MCF 10A (cell line): ENCODE measurements at regions not wholly inside any gene's neighbourhood (a gene's known extent, or its start where the extent isn't known, plus 50 kb on each side); places are given as distances from the start of the nearest gene placed in this dataset.

Experiments used
- BruUV-seq: library from RNA; stranded (reverse); fragments of 400-500 nt; replicated peaks from 2 replicates; lab custom pipeline; 2021; lab: Mats Ljungman, UMichigan
- CTCF ChIA-PET: fragments of 300-600 bp; sonication (Branson Sonifier 250); formaldehyde crosslinking; extraction: SDS; loops from one replicate; lab custom pipeline; 2021; ENCODE audit warnings: antibody characterized with exemption, inconsistent platforms; lab: Yijun Ruan, JAX
- POLR2A ChIA-PET: fragments of 300-600, 350-650 bp; sonication (Branson Sonifier 250); formaldehyde crosslinking; extraction: SDS; loops from one replicate; lab custom pipeline; 2020; ENCODE audit warnings: antibody characterized with exemption, inconsistent platforms; lab: Yijun Ruan, JAX
- DNase-seq: peaks from one replicate; pipeline ENCODE4 v3.0.0-alpha.2; 2018; ENCODE audit not compliant: unreplicated experiment
- H3K27ac Mint-ChIP-seq: one replicate; pipeline ENCODE4 v1.8.0; 2022; ENCODE audit warnings: mild to moderate bottlenecking, low read depth, mixed read lengths; ENCODE audit not compliant: unreplicated experiment
- H3K27me3 Mint-ChIP-seq: one replicate; pipeline ENCODE4 v1.8.0; 2022; ENCODE audit warnings: mixed read lengths; ENCODE audit not compliant: insufficient read depth, unreplicated experiment
- H3K36me3 Mint-ChIP-seq: one replicate; pipeline ENCODE4 v1.8.0; 2022; ENCODE audit warnings: mild to moderate bottlenecking, moderate library complexity, mixed read lengths; ENCODE audit not compliant: insufficient read depth, unreplicated experiment
- H3K4me1 Mint-ChIP-seq: one replicate; pipeline ENCODE4 v1.8.0; 2022; ENCODE audit warnings: mixed read lengths; ENCODE audit not compliant: insufficient read depth, unreplicated experiment
- H3K4me3 Mint-ChIP-seq: one replicate; pipeline ENCODE4 v1.8.0; 2022; ENCODE audit warnings: mild to moderate bottlenecking, moderate library complexity, mixed read lengths; ENCODE audit not compliant: unreplicated experiment
- H3K9me3 Mint-ChIP-seq: one replicate; pipeline ENCODE4 v1.8.0; 2022; ENCODE audit warnings: mixed read lengths; ENCODE audit not compliant: unreplicated experiment
- intact Hi-C: fragments of 100-400 bp; cut with micrococcal nuclease; formaldehyde crosslinking; loops from 2 replicates; pipeline ENCODE4 v1.14.1; 2022
- TF ChIP-seq, protein P1 (sequence below): fragments of 200-600 bp; IDR thresholded peaks from one replicate; pipeline ENCODE4 v1.8.0; 2022; ENCODE audit warnings: antibody characterized with exemption, mild to moderate bottlenecking; ENCODE audit not compliant: unreplicated experiment

DNA sequence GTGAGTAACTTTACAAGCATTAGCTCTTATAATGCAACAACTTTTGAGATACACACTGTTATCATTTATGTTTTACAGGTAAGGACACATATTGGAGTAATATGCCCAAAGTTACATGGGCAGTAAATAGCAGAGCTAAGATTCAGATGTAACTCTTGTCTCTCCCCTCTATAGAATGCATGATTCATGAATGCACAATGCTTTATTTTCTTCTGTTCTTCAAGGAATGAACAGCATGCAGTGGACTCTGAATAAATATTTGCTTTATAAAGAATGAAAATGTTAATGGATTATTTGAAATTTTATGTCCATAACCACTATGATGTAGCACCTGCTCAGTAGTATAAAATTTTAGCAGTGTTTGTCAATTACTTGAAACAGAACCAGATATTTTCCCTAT is 629.5 kb downstream of the KCTD16 start:
- intact Hi-C loops: no loop called here
- POLR2A ChIA-PET: interaction anchor here (0.7 kb wide), 1 partner anchor 375 kb away, joined by 3 read pairs; no protein-coding TSS in a partner anchor
- H3K27me3 Mint-ChIP-seq: no peaks in the 10 kb centered on the region
- H3K4me3 Mint-ChIP-seq: no peak overlapping the region
- DNase-seq: no peak
- no peaks in the 10 kb centered on the region for H3K4me1 Mint-ChIP-seq
- no TSS peak for BruUV-seq
- TF ChIP-seq, protein P1, sequence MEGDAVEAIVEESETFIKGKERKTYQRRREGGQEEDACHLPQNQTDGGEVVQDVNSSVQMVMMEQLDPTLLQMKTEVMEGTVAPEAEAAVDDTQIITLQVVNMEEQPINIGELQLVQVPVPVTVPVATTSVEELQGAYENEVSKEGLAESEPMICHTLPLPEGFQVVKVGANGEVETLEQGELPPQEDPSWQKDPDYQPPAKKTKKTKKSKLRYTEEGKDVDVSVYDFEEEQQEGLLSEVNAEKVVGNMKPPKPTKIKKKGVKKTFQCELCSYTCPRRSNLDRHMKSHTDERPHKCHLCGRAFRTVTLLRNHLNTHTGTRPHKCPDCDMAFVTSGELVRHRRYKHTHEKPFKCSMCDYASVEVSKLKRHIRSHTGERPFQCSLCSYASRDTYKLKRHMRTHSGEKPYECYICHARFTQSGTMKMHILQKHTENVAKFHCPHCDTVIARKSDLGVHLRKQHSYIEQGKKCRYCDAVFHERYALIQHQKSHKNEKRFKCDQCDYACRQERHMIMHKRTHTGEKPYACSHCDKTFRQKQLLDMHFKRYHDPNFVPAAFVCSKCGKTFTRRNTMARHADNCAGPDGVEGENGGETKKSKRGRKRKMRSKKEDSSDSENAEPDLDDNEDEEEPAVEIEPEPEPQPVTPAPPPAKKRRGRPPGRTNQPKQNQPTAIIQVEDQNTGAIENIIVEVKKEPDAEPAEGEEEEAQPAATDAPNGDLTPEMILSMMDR: no peak
- H3K36me3 Mint-ChIP-seq: no peaks in the 10 kb centered on the region
- H3K27ac Mint-ChIP-seq: no peak overlapping the region
- CTCF ChIA-PET: interaction anchor here (0.7 kb wide), 1 partner anchor 12 kb away, joined by 3 read pairs; no protein-coding TSS in a partner anchor
- no peaks in the 10 kb centered on the region for H3K9me3 Mint-ChIP-seq

DNA sequence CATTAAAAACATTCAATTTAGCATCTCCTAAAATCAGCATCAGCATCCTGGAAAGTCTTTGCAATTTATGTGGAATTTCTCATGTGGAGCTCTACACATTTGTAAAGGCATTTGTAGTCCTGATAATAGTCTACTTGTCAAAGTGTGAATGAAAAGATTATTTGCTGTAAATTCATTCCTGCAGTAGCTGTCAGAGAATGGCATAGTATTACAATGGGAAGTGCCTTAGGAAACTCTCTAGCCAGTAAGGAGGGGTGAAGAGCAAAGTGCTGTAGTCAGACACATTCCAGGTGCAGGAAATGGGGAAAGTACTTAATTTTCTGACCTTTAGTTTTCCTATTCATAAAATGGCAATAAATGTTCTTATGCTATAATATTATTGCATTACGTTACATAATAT is 627.9 kb downstream of the KCTD16 start:
- CTCF ChIA-PET: no interaction called here
- BruUV-seq: no TSS peak
- Mint-ChIP-seq H3K36me3 (no peaks in the 10 kb centered on the region), H3K4me1 (no peaks in the 10 kb centered on the region), H3K9me3 (no peaks in the 10 kb centered on the region), H3K27ac (no peak overlapping the region), H3K4me3 (no peak overlapping the region), H3K27me3 (no peaks in the 10 kb centered on the region)
- POLR2A ChIA-PET: interaction anchor here (0.7 kb wide), 1 partner anchor 497 kb away, joined by 3 read pairs; no protein-coding TSS in a partner anchor
- intact Hi-C loops: no loop called here
- DNase-seq: no peak
- TF ChIP-seq, protein P1: no peak

DNA sequence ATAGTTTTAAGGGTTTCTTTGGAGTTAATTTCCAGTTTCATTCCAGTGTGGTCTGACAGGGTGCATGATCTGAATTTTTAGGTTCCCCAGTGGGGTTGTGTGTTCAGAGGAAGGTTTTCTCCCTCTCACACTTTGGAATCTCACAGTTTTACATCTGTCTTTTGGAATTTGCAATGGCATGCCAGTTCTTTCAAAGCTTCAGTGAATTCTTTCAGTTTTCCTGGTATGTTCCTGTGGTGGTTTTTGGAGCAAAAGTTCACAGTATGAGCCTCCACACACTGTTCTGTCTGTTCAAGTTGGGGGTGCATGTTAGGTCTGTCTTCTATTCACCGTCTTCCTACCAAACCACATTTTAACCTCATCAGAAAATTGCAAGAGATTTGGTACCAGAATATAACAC is 624.2 kb downstream of the KCTD16 start:
- no peak overlapping the region for H3K27ac Mint-ChIP-seq
- no peak overlapping the region for H3K4me3 Mint-ChIP-seq
- H3K9me3 Mint-ChIP-seq: peaks cover 11% of the 10 kb centered on the region
- intact Hi-C loops: no loop called here
- CTCF ChIA-PET: no interaction called here
- H3K36me3 Mint-ChIP-seq: no peaks in the 10 kb centered on the region
- no peak for DNase-seq
- H3K27me3 Mint-ChIP-seq: no peaks in the 10 kb centered on the region
- no peaks in the 10 kb centered on the region for H3K4me1 Mint-ChIP-seq
- TF ChIP-seq, protein P1: no peak
- POLR2A ChIA-PET: interaction anchor here (0.6 kb wide), 2 partner anchors 176 to 689 kb away, joined by 3 read pairs; no protein-coding TSS in a partner anchor
- BruUV-seq: no TSS peak

DNA sequence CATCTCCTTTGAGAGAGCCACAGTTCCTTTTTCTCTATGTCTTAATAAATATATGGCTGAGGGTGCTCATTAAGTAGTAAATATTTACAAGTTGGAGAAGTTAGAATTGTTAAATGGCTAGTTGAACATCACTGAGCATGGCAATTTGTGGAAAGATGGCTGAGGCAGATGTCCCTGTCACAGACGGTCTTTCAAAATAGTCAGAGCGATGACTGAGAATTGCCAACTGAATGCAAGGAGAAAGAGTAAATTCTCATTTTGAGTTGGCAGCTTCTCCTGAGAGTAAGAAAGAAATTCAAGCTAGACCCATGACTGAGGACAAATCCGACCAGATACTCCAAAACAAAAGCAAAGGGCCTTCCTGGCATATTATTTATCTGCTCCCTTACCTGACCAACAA is 617.9 kb downstream of the KCTD16 start:
- Mint-ChIP-seq H3K27ac (no peak overlapping the region), H3K36me3 (no peaks in the 10 kb centered on the region), H3K4me3 (no peak overlapping the region), H3K4me1 (no peaks in the 10 kb centered on the region), H3K9me3 (peaks cover 11% of the 10 kb centered on the region), H3K27me3 (no peaks in the 10 kb centered on the region)
- BruUV-seq: no TSS peak
- no peak for DNase-seq
- POLR2A ChIA-PET: interaction anchor here (0.6 to 0.9 kb wide), 2 partner anchors 26 to 598 kb away, joined by 3 read pairs; no protein-coding TSS in a partner anchor
- CTCF ChIA-PET: interaction anchor here (0.6 to 1.2 kb wide), 4 partner anchors 12 to 240 kb away, joined by 3 to 4 read pairs (median 4); no protein-coding TSS in a partner anchor
- TF ChIP-seq, protein P1: no peak
- intact Hi-C loops: no loop called here
